ENCODE measurements at regions not wholly inside any gene's neighbourhood (a gene's known extent, or its start where the extent isn't known, plus 50 kb on each side); places are given as distances from the start of the nearest gene placed in this dataset.
"Not testable (repeated sequence)": the region's sequence is repeated elsewhere in the genome, so short reads cannot be mapped to it uniquely, and the experiment has no call there.

GRCh38 chr10:21405981-21406380 lies 119.5 kb downstream of the SKIDA1 start:
- DNase-seq = no peak

GRCh38 chr10:21403256-21404015 lies 122.0 kb downstream of the SKIDA1 start:
- no peak for DNase-seq

- DNase-seq = no peak
Observed at GRCh38 chr10:21402606-21403083, 122.8 kb downstream of the SKIDA1 start.

- DNase-seq = no peak
Observed at GRCh38 chr10:21401196-21401595, 124.3 kb downstream of the SKIDA1 start.

GRCh38 chr10:21399392-21400035 lies 126.0 kb downstream of the SKIDA1 start:
- DNase-seq = no peak

- DNase-seq = no peak
Observed at GRCh38 chr10:21398563-21399231, 126.8 kb downstream of the SKIDA1 start.

GRCh38 chr10:21396889-21397288 lies 128.6 kb downstream of the SKIDA1 start:
- no peak for DNase-seq

- no peak for DNase-seq
Observed at GRCh38 chr10:21393931-21394330, 131.6 kb downstream of the SKIDA1 start.

- DNase-seq = no peak
Observed at GRCh38 chr10:21388589-21388988, 136.9 kb downstream of the SKIDA1 start.

GRCh38 chr10:21387868-21388267 lies 137.6 kb downstream of the SKIDA1 start:
- DNase-seq = no peak

- DNase-seq = no peak
Observed at GRCh38 chr10:21385996-21386585, 139.4 kb downstream of the SKIDA1 start.

GRCh38 chr10:21385536-21385935 lies 139.9 kb downstream of the SKIDA1 start:
- no peak for DNase-seq

- DNase-seq = no peak
Observed at GRCh38 chr10:21379143-21379542, 146.3 kb downstream of the SKIDA1 start.

GRCh38 chr10:21375274-21375673 lies 150.2 kb downstream of the SKIDA1 start:
- not testable (repeated sequence) for DNase-seq

- DNase-seq = not testable (repeated sequence)
Observed at GRCh38 chr10:21373881-21374280, 151.6 kb downstream of the SKIDA1 start.

- no peak for DNase-seq
Observed at GRCh38 chr10:21372651-21373410, 152.7 kb downstream of the SKIDA1 start.

- no peak for DNase-seq
Observed at GRCh38 chr10:21369697-21370096, 155.8 kb downstream of the SKIDA1 start.

- no peak for DNase-seq
Observed at GRCh38 chr10:21368728-21369425, 156.6 kb downstream of the SKIDA1 start.

GRCh38 chr10:21368022-21368582 lies 157.4 kb downstream of the SKIDA1 start:
- DNase-seq = no peak

GRCh38 chr10:21366108-21366507 lies 159.4 kb downstream of the SKIDA1 start:
- DNase-seq = not testable (repeated sequence)
